AML-193 (cell line): ENCODE measurements at regions not wholly inside any gene's neighbourhood (a gene's known extent, or its start where the extent isn't known, plus 50 kb on each side); places are given as distances from the start of the nearest gene placed in this dataset.

Experiments used
- DNase-seq, 2 experiments: peaks; one replicate each; lab custom pipeline; 2025; lab: John Stamatoyannopoulos, UW

DNA sequence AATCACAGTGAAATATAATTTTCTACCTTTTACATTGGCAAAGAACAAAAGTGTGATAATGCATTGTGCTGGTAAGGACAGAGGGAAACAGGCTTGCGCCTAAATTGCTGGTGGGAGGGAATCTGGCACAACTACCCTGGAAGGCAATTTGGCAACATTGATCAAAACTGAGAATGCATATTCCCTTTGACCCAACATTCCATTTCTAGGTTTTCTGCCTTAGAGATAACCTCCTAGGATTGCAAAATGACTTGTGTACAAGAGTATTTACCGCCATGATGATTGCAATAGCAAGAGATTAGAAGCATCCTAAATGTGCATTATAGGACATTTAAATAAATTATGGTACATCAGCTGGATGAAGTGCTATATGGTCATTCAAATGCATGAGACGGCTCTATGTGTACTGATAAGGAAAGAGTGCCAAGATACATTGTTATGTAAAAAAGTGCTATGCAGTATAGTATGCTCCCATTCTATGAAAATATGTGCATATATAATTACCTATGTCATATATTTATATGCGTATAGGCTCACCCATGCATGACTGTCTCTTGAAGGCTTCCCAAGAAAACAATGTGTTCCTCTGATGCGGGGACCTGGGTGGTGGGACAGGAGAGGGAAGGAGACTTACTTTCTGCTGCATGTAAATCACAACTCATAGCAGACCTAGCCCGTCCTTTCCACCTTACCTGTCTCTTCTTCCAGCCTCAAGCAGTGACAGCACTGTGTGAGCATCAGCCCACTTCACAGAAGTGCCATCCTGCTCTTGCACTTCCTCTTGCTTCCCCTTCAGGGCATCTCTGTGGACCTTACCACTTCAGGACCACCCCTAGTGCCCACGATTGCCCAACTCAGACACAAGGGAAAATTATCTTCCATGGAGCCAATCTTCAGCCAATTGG is 249.9 kb upstream of the TLE3 start:
- DNase-seq: no peak

DNA sequence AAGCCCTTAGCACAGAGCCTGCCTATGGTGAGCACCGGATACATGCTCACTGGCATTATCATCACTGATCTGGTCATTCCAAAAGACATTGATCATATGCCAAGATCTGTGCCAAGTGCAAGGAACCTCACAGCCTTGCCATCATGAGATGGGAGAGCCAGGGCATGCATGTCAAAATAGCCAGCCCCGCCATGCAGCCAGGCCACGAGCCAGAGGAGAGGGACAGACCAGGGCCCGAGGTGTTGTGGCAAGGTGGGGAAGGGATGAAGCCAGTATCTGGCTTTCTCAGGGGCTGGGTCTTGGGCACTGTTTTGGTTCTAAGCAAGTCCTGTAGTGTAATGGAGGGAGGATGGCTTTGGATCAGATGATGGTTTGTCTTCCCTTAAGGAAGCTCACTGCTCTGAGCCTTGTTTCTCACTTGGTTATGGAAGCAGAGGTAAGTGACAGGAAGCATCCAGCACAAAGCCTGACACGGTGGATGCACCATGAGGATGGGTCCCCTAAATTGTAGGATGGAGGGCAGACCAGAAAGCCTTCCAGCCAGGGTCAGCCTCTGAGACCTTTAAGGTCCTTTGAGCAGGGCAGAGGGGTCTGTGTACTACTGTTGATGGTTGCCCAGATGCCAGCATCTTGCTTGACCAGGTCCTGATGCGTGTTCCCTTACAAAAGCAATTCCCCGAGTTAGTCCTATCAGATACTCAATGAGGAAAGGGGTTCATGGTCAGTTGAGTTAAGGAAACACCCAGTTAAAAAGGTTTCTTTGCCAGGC is 247.7 kb upstream of the TLE3 start:
- no peak for DNase-seq

DNA sequence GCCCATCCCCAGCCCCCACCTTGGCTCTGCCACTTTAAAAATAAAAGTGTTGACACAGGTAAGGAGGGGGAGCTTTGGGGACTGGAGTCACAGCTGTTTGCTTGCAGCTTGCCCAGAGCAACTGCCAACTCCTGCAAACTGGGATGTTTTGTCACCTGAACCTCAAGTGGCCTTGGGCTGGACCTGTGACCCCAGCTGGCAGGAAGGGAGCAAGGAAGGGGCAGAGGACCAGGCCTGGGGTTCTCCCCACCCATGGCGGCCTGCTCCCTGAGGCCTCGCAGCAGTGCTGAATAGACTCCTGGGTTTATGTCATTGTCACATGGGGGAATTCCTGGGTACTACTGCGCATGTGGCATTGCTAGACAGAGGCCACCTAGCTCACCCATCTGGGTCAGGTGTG is 246.9 kb upstream of the TLE3 start:
- no peak for DNase-seq

- DNase-seq: no peak
These were observed 246.4 kb upstream of the TLE3 start for GRCh38 chr15:70343961-70344621.

- no peak for DNase-seq
These were observed 245.1 kb upstream of the TLE3 start for GRCh38 chr15:70342554-70343548.

- DNase-seq: no peak
These were observed 244.4 kb upstream of the TLE3 start for GRCh38 chr15:70342141-70342540.

GRCh38 chr15:70341566-70341965 is 243.8 kb upstream of the TLE3 start:
- no peak for DNase-seq

GRCh38 chr15:70340494-70340870 is 242.8 kb upstream of the TLE3 start:
- no peak for DNase-seq

DNA sequence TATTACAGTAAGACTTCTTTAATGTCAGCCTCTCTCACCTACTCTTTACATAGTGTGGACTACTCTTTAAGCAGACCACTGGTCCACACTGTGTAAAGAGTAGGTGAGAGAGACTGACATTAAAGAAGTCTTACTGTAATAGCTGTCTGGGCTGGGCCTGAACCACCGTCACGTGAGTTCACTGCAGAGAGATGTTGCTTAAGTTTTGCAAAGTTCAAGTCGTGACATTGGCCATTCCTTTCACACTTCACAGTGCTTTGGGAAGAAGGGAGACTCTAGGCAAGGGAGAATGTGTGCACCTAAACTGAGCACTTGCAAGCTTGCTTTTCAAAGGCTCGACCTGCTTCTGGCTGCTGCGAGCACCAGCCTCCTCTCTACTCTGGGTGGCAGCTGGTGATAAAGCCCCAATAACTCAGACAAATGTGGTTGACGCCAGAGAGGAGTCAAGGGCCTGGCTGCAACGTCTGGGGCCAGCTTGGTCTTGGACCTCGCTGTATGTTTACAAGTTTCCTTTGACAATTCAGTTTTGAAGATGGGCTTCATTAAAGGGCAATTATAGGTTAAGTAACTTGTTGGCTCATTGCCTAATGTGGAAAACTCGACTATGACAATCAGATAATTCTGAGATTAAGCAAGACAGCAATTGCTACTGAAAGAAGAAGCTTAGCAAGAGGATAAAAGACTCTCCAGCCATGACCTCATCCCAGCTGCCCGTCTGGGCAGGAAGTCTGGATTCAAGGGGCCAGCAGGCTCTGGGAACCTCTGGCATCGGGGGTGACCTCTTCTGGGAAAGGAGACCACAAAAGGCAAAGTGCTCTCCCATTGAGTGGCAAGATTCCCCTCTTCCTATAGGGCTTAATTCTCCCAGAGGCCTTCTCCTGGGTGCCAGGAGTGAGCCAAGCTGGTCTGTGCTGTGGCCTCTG is 242.1 kb upstream of the TLE3 start:
- peak; percentile 53 to 64 for DNase-seq

GRCh38 chr15:70337277-70338186 is 239.8 kb upstream of the TLE3 start:
- no peak for DNase-seq

DNA sequence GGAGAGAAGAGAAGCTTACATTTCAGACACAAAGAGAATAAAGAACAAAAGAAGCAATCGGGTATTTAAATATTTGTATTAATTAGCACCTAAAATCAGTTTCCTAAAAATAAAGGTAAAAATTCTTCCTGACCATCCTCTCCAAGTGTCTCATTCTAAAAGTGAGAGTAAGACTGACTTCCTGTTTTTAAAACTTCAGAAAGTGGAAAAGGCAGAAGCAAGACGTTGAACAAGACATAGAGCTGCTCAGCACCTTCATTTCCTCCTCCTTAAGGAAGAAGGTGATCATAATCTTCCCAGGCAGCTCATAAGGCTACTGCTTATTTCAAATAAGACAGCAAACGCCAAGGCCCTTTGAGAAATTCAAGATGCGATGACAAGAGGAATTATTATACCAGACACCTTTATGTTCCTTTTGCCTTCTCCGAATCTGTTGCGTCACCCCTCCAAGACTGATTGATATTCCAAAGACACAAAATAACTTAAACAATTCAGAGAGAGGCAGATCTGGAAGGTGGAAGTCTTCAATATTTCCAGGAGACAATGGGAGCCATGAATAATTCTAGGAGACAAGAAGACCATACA is 238.8 kb upstream of the TLE3 start:
- DNase-seq: no peak

DNA sequence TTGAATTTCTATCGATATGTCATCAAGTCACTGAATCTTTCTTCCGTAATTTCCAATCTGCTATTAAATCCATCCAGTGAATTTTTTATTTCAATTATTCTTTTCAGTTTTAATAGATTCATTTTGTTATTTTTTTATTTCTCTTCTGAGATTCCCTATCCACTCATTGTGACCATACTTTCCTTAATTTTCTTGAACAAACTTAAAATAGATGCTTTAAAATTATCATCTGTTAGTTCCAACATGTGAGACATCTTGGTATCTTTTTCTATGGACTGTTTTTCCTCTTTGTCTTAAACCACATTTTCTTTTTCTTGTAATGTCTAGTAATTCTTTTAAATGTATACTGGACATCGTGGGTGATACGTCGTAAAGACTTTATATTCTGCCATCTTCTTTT is 236.6 kb upstream of the TLE3 start:
- no peak for DNase-seq

DNA sequence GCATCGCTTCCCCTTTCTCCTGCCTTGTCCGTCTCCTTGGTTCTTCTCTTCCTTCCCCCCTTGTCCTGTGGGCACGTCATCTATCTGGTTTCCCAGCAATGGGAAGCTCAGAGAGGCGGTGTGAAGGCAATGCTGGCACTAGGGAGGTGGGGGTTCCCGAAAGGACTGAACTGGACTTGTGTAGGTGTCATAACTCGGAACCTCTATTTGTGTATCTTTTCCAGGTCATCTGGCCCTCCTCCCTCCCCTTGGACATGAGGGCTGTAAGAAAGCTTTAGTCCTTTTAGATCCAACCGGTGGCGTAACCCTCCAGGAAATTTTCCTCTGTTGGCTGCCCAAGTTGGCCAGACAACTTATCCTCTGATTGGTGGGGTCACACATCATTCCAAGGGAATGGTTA is 231.5 kb upstream of the TLE3 start:
- no peak for DNase-seq

- no peak for DNase-seq
These were observed 231.0 kb upstream of the TLE3 start for GRCh38 chr15:70328679-70329115.

DNA sequence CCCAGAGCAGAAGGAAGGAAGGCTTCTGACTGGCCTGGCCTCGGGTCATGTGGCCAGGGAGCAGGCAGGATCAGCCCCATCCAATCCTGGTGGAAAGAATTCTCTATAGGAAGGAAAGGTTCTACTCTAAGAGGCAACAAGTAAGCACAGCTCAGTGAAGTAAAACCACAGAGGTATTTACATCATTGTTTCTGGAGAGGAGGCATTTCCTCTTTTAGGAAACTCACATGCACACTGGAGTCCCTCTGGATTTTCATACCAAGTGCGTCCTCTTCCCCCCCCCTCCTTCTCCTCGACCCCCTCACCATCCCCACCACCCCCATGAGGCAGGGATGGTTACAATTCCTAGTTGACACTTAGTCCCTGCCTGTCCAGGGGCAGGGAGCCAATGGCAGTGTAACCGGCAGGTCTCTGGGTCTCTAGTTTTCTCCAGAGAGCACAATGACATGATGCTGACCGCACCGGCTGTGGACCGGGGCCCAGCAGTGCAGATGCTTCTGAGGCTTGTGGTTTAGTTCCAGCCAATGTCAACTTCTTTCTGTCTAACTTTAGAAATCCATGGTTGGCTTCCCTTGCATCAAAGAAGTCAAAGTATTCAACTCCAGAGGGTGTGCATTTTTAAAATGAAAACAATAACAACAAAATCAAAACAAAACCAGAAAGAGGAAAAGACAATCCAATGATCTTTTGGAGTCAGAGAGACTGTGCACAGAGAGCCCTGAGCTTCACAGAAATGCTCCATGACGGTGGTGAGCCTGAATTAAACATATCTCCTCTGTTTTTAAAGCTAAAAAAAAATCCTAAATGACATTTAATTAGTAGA is 230.3 kb upstream of the TLE3 start:
- DNase-seq: peak; percentile 27 to 47

GRCh38 chr15:70327328-70327855 is 229.7 kb upstream of the TLE3 start:
- DNase-seq: no peak
